Subcutaneous abdominal adipose tissue (tissue), 5 donors: ENCODE measurements at regions not wholly inside any gene's neighbourhood (a gene's known extent, or its start where the extent isn't known, plus 50 kb on each side); places are given as distances from the start of the nearest gene placed in this dataset.

Experiments
- H3K27ac ChIP-seq: one replicate; pipeline ENCODE4 v1.7.0; 2013; ENCODE audit warnings: low read depth, mild to moderate bottlenecking, inconsistent platforms, low read length, moderate library complexity
- H3K27me3 ChIP-seq, 5 donors: one replicate each; pipeline ENCODE4 v1.7.0; 2013; ENCODE audit warnings: low read length in 5 of 5, inconsistent platforms in 1 of 5; ENCODE audit not compliant: control insufficient read depth in 5 of 5, insufficient read depth in 4 of 5
- H3K36me3 ChIP-seq, 5 donors: one replicate each; pipeline ENCODE4 v1.7.0; 2013; ENCODE audit warnings: low read length in 5 of 5; ENCODE audit not compliant: control insufficient read depth in 5 of 5, insufficient read depth in 5 of 5
- H3K4me1 ChIP-seq, 5 donors: one replicate each; pipeline ENCODE4 v1.7.0; 2013; ENCODE audit warnings: low read length in 5 of 5, mild to moderate bottlenecking in 3 of 5, moderate library complexity in 1 of 5; ENCODE audit not compliant: control insufficient read depth in 5 of 5, insufficient read depth in 5 of 5
- H3K4me3 ChIP-seq, 5 donors: one replicate each; pipeline ENCODE4 v1.7.0; 2013; ENCODE audit warnings: low read length in 5 of 5, low read depth in 1 of 5
- H3K9ac ChIP-seq, 5 donors: one replicate each; pipeline ENCODE4 v1.7.0; 2013; ENCODE audit warnings: low read length in 5 of 5, mild to moderate bottlenecking in 4 of 5, moderate library complexity in 3 of 5
- H3K9me3 ChIP-seq, 5 donors: one replicate each; pipeline ENCODE4 v1.7.0; 2013; ENCODE audit warnings: low read length in 5 of 5; ENCODE audit not compliant: control insufficient read depth in 5 of 5
- donor health status: healthy.
- donor health status: healthy.
- donor health status: healthy.
- donor health status: healthy.
- donor health status: healthy.

DNA sequence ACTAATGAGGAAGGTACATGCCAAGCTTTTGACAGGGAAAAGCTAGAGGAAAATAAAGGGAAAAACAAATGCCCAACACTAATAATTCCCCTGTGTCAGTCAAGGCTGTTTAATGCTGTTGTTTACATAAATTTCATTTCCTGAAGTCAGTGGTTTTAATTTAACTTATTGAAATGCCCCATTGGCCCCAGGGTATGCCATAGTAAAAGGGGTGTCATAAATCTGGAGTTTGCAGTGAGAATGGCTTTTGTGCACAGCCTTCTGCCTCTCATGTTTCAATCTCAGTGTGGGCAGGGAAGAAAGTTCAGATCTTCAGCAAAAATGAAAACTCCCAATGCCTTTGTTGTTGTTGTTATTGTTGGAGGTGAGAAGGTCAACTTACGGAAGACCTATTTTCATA, 550.1 kb upstream of the DCC start:
- no peak overlapping the region for H3K27ac ChIP-seq
- H3K4me1 ChIP-seq: no peaks in the 10 kb centered on the region
- no peaks in the 10 kb centered on the region for H3K27me3 ChIP-seq
- H3K9ac ChIP-seq: no peak overlapping the region
- H3K4me3 ChIP-seq: no peak overlapping the region
- H3K9me3 ChIP-seq: no peaks in the 10 kb centered on the region
- no peaks in the 10 kb centered on the region for H3K36me3 ChIP-seq

- no peaks in the 10 kb centered on the region for H3K36me3 ChIP-seq
- H3K27me3 ChIP-seq: no peaks in the 10 kb centered on the region
- no peak overlapping the region for H3K27ac ChIP-seq
- H3K9ac ChIP-seq: no peak overlapping the region
- H3K4me1 ChIP-seq: no peaks in the 10 kb centered on the region
- H3K9me3 ChIP-seq: peaks cover 0 to 2% (median 0%) of the 10 kb centered on the region in 5 donors
- H3K4me3 ChIP-seq: no peak overlapping the region
These were observed 538.5 kb upstream of the DCC start for GRCh38 chr18:51801514-51801913.

- H3K4me1 ChIP-seq: no peaks in the 10 kb centered on the region
- no peaks in the 10 kb centered on the region for H3K36me3 ChIP-seq
- no peak overlapping the region for H3K4me3 ChIP-seq
- no peak overlapping the region for H3K27ac ChIP-seq
- no peaks in the 10 kb centered on the region for H3K27me3 ChIP-seq
- no peak overlapping the region for H3K9ac ChIP-seq
- H3K9me3 ChIP-seq: peaks cover 0 to 2% (median 0%) of the 10 kb centered on the region in 5 donors
These were observed 537.2 kb upstream of the DCC start for GRCh38 chr18:51802569-51803428.

DNA sequence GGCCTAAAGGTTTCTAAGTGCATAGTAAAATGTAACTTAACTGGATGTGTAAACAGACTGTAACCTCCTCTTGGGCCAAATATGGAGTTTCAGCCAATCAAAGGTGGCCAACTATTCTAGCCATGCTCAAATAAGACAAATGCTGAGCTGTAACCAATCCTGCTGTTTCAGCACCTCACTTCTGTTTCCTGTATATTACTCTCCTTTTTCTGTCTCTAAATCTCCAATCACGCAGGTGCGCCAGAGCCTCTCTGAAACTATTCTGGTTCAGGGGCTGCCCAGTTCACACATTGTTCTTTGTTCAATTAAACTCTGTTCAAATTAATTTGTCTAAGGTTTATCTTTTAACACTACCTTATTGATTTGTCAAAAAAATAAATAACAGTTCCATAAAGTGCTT, 532.7 kb upstream of the DCC start:
- no peak overlapping the region for H3K9ac ChIP-seq
- H3K36me3 ChIP-seq: no peaks in the 10 kb centered on the region
- no peaks in the 10 kb centered on the region for H3K4me1 ChIP-seq
- H3K27me3 ChIP-seq: no peaks in the 10 kb centered on the region
- H3K27ac ChIP-seq: no peak overlapping the region
- no peak overlapping the region for H3K4me3 ChIP-seq
- H3K9me3 ChIP-seq: no peaks in the 10 kb centered on the region

DNA sequence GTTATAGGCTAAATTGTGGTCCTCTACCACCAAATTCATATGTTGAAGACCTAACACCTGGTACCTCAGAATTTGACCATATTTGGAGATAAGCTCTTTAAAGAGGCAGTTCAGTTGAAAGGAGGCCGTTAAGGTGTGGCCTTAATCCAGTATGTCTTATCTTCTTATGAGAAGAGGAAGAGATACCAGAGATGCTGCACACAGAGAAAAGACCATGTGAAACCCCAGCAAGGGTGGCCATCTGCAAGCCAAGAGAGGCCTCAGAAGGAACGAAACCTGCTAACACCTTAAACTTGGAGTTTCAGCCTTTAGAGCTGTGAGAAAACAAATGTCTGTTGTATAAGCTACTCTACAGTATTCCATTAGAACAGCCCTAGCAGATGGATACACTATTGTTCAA, 528.1 kb upstream of the DCC start:
- no peaks in the 10 kb centered on the region for H3K27me3 ChIP-seq
- no peaks in the 10 kb centered on the region for H3K4me1 ChIP-seq
- no peak overlapping the region for H3K9ac ChIP-seq
- H3K27ac ChIP-seq: no peak overlapping the region
- no peaks in the 10 kb centered on the region for H3K36me3 ChIP-seq
- H3K9me3 ChIP-seq: no peaks in the 10 kb centered on the region
- H3K4me3 ChIP-seq: no peak overlapping the region

- Histone ChIP-seq H3K27ac (no peak overlapping the region), H3K9ac (no peak overlapping the region), H3K27me3 (no peaks in the 10 kb centered on the region), H3K4me1 (no peaks in the 10 kb centered on the region), H3K36me3 (no peaks in the 10 kb centered on the region), H3K4me3 (no peak overlapping the region), H3K9me3 (no peaks in the 10 kb centered on the region)
These were observed 526.3 kb upstream of the DCC start for GRCh38 chr18:51813740-51814139.

DNA sequence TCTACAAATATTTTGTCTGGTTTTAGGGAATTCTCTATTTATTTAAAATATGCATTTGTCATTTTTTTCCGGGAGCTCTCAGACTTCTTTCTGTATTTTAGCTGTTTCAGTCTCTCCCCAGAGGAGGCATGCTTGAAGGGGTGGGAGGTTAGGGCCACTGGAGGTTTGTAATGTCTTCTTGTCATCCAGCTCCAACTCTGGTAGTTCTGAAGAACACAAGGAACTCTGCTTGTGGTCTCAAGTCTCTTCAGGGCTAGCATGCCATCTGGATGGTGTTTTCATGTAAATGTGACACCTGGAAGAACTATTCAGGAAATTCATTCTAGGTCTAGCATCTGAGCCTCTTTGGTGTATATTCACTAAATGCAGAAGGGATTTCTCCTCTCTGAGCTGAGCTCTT, 518.4 kb upstream of the DCC start:
- no peaks in the 10 kb centered on the region for H3K9me3 ChIP-seq
- no peaks in the 10 kb centered on the region for H3K36me3 ChIP-seq
- H3K4me1 ChIP-seq: peaks cover 0 to 4% (median 0%) of the 10 kb centered on the region in 5 donors
- no peak overlapping the region for H3K27ac ChIP-seq
- no peaks in the 10 kb centered on the region for H3K27me3 ChIP-seq
- H3K4me3 ChIP-seq: no peak overlapping the region
- no peak overlapping the region for H3K9ac ChIP-seq

GRCh38 chr18:51824746-51825145, 515.3 kb upstream of the DCC start:
- Histone ChIP-seq H3K9me3 (no peaks in the 10 kb centered on the region), H3K27ac (no peak overlapping the region), H3K27me3 (no peaks in the 10 kb centered on the region), H3K36me3 (no peaks in the 10 kb centered on the region), H3K4me3 (no peak overlapping the region), H3K4me1 (peaks cover 0 to 4% (median 0%) of the 10 kb centered on the region in 5 donors), H3K9ac (no peak overlapping the region)

GRCh38 chr18:51833850-51834249, 506.1 kb upstream of the DCC start:
- Histone ChIP-seq H3K4me1 (no peaks in the 10 kb centered on the region), H3K36me3 (no peaks in the 10 kb centered on the region), H3K9ac (no peak overlapping the region), H3K4me3 (no peak overlapping the region), H3K9me3 (no peaks in the 10 kb centered on the region), H3K27me3 (no peaks in the 10 kb centered on the region), H3K27ac (no peak overlapping the region)

- no peaks in the 10 kb centered on the region for H3K36me3 ChIP-seq
- no peak overlapping the region for H3K9ac ChIP-seq
- H3K27me3 ChIP-seq: no peaks in the 10 kb centered on the region
- no peak overlapping the region for H3K4me3 ChIP-seq
- no peaks in the 10 kb centered on the region for H3K4me1 ChIP-seq
- H3K27ac ChIP-seq: no peak overlapping the region
- H3K9me3 ChIP-seq: peaks cover 0 to 14% (median 0%) of the 10 kb centered on the region in 5 donors
These were observed 491.3 kb upstream of the DCC start for GRCh38 chr18:51848702-51849101.
